Nephron progenitor cell (in vitro differentiated cells): ENCODE measurements at regions not wholly inside any gene's neighbourhood (a gene's known extent, or its start where the extent isn't known, plus 50 kb on each side); places are given as distances from the start of the nearest gene placed in this dataset.
A peak's percentile ranks its signal among the peaks of the same experiment; 100 is the strongest.

Source experiments
- DNase-seq: peaks from one replicate; pipeline ENCODE4 v3.0.0; 2021
- H3K27ac Mint-ChIP-seq: 2 replicates; pipeline ENCODE4 v1.8.0; 2021; ENCODE audit warnings: mild to moderate bottlenecking, moderate library complexity, mixed read lengths
- H3K27me3 Mint-ChIP-seq: 2 replicates; pipeline ENCODE4 v1.8.0; 2021; ENCODE audit warnings: mild to moderate bottlenecking, low read depth, mixed read lengths; ENCODE audit not compliant: poor library complexity
- H3K36me3 Mint-ChIP-seq: 2 replicates; pipeline ENCODE4 v1.8.0; 2021; ENCODE audit warnings: low read depth, mixed read lengths
- H3K4me1 Mint-ChIP-seq: 2 replicates; pipeline ENCODE4 v1.8.0; 2021; ENCODE audit warnings: mixed read lengths
- H3K4me3 Mint-ChIP-seq: 2 replicates; pipeline ENCODE4 v1.8.0; 2021; ENCODE audit warnings: mild to moderate bottlenecking, moderate library complexity, mixed read lengths
- H3K9me3 Mint-ChIP-seq: 2 replicates; pipeline ENCODE4 v1.8.0; 2021; ENCODE audit warnings: mild to moderate bottlenecking, moderate library complexity, mixed read lengths
- TF ChIP-seq, protein P1 (sequence below): fragments of 200-600 bp; sonication (generic); IDR thresholded peaks from 2 replicates; pipeline ENCODE4 v1.5.0; 2021; ENCODE audit warnings: antibody characterized with exemption

DNA sequence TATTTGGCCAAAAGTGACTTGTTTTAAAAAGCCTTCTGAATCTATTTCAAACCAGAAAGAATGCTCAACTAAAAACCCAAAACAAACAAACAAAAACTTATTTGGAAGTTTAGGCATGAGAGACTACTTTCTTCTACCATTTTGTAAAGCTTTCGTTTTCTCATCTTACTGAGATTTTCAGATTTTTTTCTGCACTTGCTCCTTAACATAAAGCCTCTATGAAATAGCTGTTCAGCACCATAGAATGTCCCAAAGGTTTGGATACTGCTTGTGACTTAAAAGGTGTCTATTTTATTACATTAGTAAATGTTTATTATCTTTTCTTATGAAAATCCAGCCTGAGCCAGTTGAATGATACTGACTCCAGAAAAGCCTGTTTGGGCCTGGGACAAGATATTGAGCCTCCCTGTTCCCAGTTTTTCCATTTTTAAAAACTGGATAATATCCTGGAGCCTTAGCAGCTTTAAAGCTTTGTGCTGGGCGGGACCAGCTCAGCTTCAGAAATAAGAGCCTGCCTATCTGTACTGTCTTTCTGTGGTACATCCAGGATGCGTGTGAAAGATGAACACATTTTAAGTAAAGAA is 292.6 kb downstream of the ZSWIM6 start:
- no peak for DNase-seq
- no peaks in the 10 kb centered on the region for H3K36me3 Mint-ChIP-seq
- TF ChIP-seq, protein P1, sequence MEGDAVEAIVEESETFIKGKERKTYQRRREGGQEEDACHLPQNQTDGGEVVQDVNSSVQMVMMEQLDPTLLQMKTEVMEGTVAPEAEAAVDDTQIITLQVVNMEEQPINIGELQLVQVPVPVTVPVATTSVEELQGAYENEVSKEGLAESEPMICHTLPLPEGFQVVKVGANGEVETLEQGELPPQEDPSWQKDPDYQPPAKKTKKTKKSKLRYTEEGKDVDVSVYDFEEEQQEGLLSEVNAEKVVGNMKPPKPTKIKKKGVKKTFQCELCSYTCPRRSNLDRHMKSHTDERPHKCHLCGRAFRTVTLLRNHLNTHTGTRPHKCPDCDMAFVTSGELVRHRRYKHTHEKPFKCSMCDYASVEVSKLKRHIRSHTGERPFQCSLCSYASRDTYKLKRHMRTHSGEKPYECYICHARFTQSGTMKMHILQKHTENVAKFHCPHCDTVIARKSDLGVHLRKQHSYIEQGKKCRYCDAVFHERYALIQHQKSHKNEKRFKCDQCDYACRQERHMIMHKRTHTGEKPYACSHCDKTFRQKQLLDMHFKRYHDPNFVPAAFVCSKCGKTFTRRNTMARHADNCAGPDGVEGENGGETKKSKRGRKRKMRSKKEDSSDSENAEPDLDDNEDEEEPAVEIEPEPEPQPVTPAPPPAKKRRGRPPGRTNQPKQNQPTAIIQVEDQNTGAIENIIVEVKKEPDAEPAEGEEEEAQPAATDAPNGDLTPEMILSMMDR, result no peak
- peaks cover 7% of the 10 kb centered on the region for H3K9me3 Mint-ChIP-seq
- peaks cover 21% of the 10 kb centered on the region for H3K27me3 Mint-ChIP-seq
- peak overlapping the region; percentile 76 for H3K4me3 Mint-ChIP-seq
- H3K27ac Mint-ChIP-seq, result no peak overlapping the region
- peaks cover 10% of the 10 kb centered on the region for H3K4me1 Mint-ChIP-seq

DNA sequence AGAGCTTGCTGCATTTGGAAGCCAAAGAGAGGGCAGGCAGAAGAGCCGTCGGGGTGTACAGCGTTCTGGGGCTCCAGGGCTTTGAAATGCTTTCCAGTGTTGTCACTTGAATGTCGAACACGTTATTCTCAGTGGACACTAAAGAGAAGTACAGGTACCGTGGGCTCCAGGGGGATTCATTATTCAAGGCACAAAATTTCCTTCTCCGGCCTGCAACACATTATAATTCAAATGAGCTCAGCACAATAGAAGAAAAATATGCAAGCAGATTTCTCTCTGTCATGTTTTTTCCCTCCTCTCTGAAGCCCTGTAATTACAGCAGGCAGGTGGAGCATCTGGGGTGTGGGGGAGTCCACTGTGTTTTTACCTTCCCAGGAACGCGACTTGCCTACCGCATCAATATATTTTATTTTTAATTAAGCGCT is 293.1 kb downstream of the ZSWIM6 start:
- Mint-ChIP-seq H3K36me3 (no peaks in the 10 kb centered on the region), H3K9me3 (peaks cover 7% of the 10 kb centered on the region), H3K4me3 (peak overlapping the region; percentile 76), H3K27me3 (peaks cover 21% of the 10 kb centered on the region), H3K27ac (no peak overlapping the region), H3K4me1 (peaks cover 7% of the 10 kb centered on the region)
- DNase-seq, result no peak
- TF ChIP-seq, protein P1, result no peak

DNA sequence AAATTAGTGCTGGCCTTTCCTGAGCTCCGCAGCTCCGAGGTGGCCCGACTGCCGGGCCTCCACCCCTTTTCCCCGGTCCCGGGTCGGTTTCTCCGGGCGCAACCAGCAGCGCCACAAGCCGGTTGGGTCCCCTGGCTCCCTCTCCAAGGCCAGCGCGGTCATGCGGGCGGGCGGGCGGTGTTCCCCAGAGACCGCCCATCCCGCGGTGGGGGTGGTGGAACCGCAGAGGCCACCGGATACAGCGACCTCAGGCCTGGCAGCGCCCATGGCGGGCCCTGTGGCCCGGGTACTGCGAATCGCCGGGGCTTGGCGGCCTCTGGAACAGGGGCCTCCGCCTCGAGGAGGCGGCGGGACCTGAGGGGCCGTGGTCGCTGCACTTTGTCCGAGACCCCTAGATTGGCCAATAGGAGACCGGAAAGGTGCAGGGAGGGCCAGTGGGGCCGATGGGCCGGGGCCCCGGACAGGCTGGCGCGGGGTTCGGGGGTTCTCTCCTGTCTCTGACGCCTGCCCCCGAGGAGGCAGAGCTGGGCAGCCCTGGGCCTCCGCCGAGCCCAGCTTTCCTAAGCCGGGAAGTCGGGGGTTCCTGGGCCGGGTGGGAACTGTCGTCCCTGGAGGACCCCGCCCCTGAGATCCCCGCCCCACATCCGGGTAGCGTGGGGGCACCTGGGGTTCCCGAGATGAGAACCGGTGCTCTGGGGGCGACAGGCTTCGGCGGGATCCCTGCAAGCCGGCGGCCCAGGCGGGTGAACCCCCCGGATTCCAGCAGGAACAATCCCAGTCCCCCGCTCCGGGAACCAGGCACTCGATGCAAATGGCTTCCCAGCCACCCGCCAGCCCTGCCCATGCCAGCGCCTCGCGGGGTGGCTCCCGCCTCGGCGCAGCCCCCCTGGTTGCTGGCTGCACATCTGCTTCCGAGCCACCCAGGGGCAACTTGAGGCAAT is 293.9 kb downstream of the ZSWIM6 start:
- peak; percentile 75 for DNase-seq
- Mint-ChIP-seq H3K4me3 (peak overlapping the region; percentile 76), H3K9me3 (peaks cover 7% of the 10 kb centered on the region), H3K36me3 (no peaks in the 10 kb centered on the region), H3K27me3 (peaks cover 17% of the 10 kb centered on the region), H3K27ac (no peak overlapping the region), H3K4me1 (peaks cover 7% of the 10 kb centered on the region)
- TF ChIP-seq, protein P1, result no peak

DNA sequence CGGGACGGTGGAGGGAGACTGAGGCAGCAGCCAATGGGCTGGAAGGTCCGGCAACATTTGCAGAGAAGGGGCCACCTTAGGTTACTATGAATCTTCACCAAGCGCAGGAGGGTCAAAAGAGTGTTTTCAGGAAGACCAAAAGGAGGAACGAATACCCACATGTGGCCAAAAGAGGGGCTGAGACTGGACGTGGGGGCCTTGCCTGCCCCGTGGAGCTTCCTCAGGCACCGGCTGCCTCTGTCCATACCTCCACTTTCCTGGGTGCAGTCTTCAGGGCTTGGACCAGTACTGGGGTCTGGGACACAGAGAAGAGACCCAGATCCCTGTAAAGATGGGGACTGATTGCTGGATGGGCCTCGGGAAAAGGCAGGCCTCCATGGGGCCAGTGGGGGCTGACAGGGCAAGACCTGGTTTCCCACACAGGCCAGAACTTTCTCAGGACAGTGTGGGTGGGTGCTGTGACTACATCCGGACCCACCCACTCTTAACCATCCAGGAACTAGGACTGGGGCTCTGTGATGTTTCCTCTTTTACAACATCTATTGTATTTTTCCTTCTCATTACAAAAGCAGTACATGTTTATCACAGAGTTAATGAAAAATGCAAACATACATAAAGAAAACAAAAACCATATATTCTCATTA is 294.7 kb downstream of the ZSWIM6 start:
- Mint-ChIP-seq H3K4me3 (peak overlapping the region; percentile 72), H3K36me3 (no peaks in the 10 kb centered on the region), H3K9me3 (peaks cover 7% of the 10 kb centered on the region), H3K27ac (no peak overlapping the region), H3K4me1 (peaks cover 7% of the 10 kb centered on the region), H3K27me3 (peaks cover 17% of the 10 kb centered on the region)
- no peak for DNase-seq
- TF ChIP-seq, protein P1, result no peak

DNA sequence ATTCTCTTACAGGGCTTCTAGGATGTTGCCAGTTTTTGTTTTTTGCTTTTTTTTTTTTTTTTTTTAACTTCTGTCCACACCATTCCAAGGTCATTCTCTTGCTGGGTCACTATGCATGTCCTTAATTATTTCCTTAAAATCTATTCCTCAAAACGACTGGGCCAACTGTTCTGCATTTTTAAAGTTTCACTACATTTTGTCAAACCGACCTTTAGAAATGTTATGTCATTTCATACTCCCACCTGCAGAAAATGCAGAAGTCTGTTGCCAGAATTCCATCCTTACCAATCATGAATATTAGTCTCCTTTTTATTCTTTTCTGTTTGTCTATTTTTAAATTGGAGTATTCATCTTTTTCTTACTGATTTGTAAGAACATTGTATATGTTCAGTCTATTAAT is 295.5 kb downstream of the ZSWIM6 start:
- peaks cover 7% of the 10 kb centered on the region for H3K4me1 Mint-ChIP-seq
- no peak for DNase-seq
- peaks cover 7% of the 10 kb centered on the region for H3K9me3 Mint-ChIP-seq
- H3K27ac Mint-ChIP-seq, result no peak overlapping the region
- H3K27me3 Mint-ChIP-seq, result peaks cover 17% of the 10 kb centered on the region
- no peaks in the 10 kb centered on the region for H3K36me3 Mint-ChIP-seq
- TF ChIP-seq, protein P1, result no peak
- H3K4me3 Mint-ChIP-seq, result peak overlapping the region; percentile 29
